ENCODE measurements at regions not wholly inside any gene's neighbourhood (a gene's known extent, or its start where the extent isn't known, plus 50 kb on each side); places are given as distances from the start of the nearest gene placed in this dataset.

DNA sequence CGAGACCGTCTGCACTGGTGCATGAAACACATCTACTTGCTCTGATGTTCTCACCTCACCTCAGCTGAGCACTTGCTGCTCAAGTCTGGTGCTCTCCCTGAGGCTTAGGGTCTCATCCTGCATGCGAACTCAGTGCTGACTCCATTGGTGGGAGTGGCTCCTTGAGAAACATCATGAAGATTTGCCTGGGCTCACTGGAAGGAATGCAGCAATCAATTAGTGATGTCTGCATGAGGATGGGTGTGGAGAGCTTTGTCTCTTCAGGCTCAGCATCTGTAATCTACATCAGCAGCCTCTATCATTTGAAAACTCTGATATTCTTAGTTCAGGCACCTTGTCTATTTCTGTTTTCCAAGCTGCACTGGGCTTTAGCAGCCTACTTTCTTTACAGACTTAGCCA, 204.4 kb downstream of the IRF8 start:
- TF ChIP-seq, protein P1, sequence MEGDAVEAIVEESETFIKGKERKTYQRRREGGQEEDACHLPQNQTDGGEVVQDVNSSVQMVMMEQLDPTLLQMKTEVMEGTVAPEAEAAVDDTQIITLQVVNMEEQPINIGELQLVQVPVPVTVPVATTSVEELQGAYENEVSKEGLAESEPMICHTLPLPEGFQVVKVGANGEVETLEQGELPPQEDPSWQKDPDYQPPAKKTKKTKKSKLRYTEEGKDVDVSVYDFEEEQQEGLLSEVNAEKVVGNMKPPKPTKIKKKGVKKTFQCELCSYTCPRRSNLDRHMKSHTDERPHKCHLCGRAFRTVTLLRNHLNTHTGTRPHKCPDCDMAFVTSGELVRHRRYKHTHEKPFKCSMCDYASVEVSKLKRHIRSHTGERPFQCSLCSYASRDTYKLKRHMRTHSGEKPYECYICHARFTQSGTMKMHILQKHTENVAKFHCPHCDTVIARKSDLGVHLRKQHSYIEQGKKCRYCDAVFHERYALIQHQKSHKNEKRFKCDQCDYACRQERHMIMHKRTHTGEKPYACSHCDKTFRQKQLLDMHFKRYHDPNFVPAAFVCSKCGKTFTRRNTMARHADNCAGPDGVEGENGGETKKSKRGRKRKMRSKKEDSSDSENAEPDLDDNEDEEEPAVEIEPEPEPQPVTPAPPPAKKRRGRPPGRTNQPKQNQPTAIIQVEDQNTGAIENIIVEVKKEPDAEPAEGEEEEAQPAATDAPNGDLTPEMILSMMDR (IDR thresholded peaks at IDR 0.05), result no peak
- no peak for TF ChIP-seq EZH2phosphoT487 (IDR thresholded peaks at IDR 0.05)

Data from neural progenitor cell (in vitro differentiated cells).